Keratinocyte (primary cell): ENCODE measurements at regions not wholly inside any gene's neighbourhood (a gene's known extent, or its start where the extent isn't known, plus 50 kb on each side); places are given as distances from the start of the nearest gene placed in this dataset.

Experiments
- DNase-seq: peaks from one replicate; pipeline ENCODE4 v3.0.0-alpha.2; 2011; ENCODE audit warnings: low read depth, missing footprints, low spot score
- FAIRE-seq: peaks from 2 replicates; lab custom pipeline; 2011; peaks lifted over from hg19 to GRCh38; lab: Jason Lieb, UNC
- H2AFZ ChIP-seq: 2 replicates; pipeline ENCODE4 v1.6.0; 2012; ENCODE audit warnings: low read length, control low read depth, inconsistent platforms; ENCODE audit not compliant: control insufficient read depth
- H3K27ac ChIP-seq: 2 replicates; pipeline ENCODE4 v1.5.1; 2011; ENCODE audit warnings: low read length; ENCODE audit not compliant: control insufficient read depth, insufficient read depth
- H3K27me3 ChIP-seq: 3 replicates; pipeline ENCODE4 v1.6.0; 2011; ENCODE audit warnings: low read length; ENCODE audit not compliant: control insufficient read depth, insufficient read depth; ENCODE audit errors: extremely low read depth
- H3K36me3 ChIP-seq, 2 experiments: 2 replicates in 1 of 2; 3 replicates in 1 of 2; pipeline ENCODE4 v1.5.1; 2011; ENCODE audit warnings: low read length in 2 of 2, mild to moderate bottlenecking in 1 of 2; ENCODE audit not compliant: control insufficient read depth in 2 of 2, insufficient read depth in 2 of 2; ENCODE audit errors: extremely low read depth in 1 of 2
- H3K4me1 ChIP-seq: 3 replicates; pipeline ENCODE4 v1.5.1; 2011; ENCODE audit warnings: low read length; ENCODE audit not compliant: control insufficient read depth, insufficient read depth; ENCODE audit errors: extremely low read depth
- H3K4me2 ChIP-seq: 3 replicates; pipeline ENCODE4 v1.6.0; 2011; ENCODE audit warnings: low read depth, low read length; ENCODE audit not compliant: control insufficient read depth, insufficient read depth; ENCODE audit errors: extremely low read depth
- H3K4me3 ChIP-seq, 3 experiments: fragments of 200-600 bp in 1 of 3; sonication (generic) in 1 of 3; 2 replicates in 2 of 3; 3 replicates in 1 of 3; pipeline ENCODE4 v1.5.1; 2011 to 2016; ENCODE audit warnings: low read length in 3 of 3, mild to moderate bottlenecking in 3 of 3, control low read depth in 2 of 3, inconsistent platforms in 1 of 3, low read depth in 1 of 3, mixed read lengths in 1 of 3, mixed run types in 1 of 3, moderate library complexity in 1 of 3; ENCODE audit not compliant: control insufficient read depth in 2 of 3, insufficient read depth in 2 of 3; ENCODE audit errors: extremely low read depth in 1 of 3
- H3K79me2 ChIP-seq: 2 replicates; pipeline ENCODE4 v1.6.0; 2012; ENCODE audit warnings: low read length; ENCODE audit not compliant: control insufficient read depth, insufficient read depth
- H3K9ac ChIP-seq: 3 replicates; pipeline ENCODE4 v1.6.0; 2011; ENCODE audit warnings: low read length; ENCODE audit not compliant: control insufficient read depth, insufficient read depth; ENCODE audit errors: extremely low read depth
- H3K9me1 ChIP-seq: 3 replicates; pipeline ENCODE4 v1.6.0; 2011; ENCODE audit warnings: low read length; ENCODE audit not compliant: control insufficient read depth, insufficient read depth; ENCODE audit errors: extremely low read depth
- H3K9me3 ChIP-seq: 2 replicates; pipeline ENCODE4 v1.5.1; 2012; ENCODE audit warnings: low read depth, low read length; ENCODE audit not compliant: control insufficient read depth
- H4K20me1 ChIP-seq: 3 replicates; pipeline ENCODE4 v1.6.0; 2011; ENCODE audit warnings: low read length; ENCODE audit not compliant: control insufficient read depth, insufficient read depth; ENCODE audit errors: extremely low read depth
- CTCF ChIP-seq, 3 experiments: IDR thresholded peaks in 1 of 3; conservative IDR thresholded peaks in 1 of 3; optimal IDR thresholded peaks in 1 of 3; 2 replicates in 2 of 3; 3 replicates in 1 of 3; pipeline versions ENCODE3 to v1.5.1; 2011; ENCODE audit warnings: low read length in 3 of 3, mild to moderate bottlenecking in 3 of 3, moderate library complexity in 2 of 3, control low read depth in 1 of 3, inconsistent platforms in 1 of 3; ENCODE audit not compliant: insufficient read depth in 2 of 3; ENCODE audit errors: extremely low read depth in 1 of 3
- EZH2 ChIP-seq: IDR thresholded peaks from one replicate; pipeline ENCODE4 v1.6.1; 2012; ENCODE audit warnings: inconsistent platforms, mild to moderate bottlenecking, low read length, moderate library complexity
- dilution Hi-C: fragments of 300-500 bp; cut with MboI; formaldehyde crosslinking; loops from one replicate; pipeline ENCODE4 v1.7.0; 2020; ENCODE audit warnings: low sequenced_read_pairs; ENCODE audit not compliant: extremely low pct_ligation_motif_present

DNA sequence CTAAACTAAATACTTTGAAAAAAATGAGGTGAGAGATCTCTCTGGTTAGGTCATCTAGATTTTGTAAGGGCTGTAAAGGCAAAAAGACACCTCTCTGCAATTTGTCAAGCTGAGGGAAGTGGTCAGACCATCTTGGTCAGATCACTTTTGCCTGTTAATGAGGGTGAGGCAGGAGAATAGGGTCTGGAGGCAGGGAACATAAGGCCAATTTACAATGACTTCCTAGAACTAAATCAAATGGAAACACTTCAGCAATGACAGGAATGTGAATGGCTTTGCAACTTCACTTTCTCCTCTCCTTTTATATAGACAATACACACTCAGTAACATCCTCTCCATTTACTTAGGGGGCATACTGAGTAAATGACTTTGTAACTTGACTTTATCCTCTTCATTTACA lies 1653.4 kb downstream of the SLITRK5 start:
- dilution Hi-C loops = no loop called here
- Histone ChIP-seq H3K36me3 (no peaks in the 10 kb centered on the region), H3K27me3 (no peaks in the 10 kb centered on the region), H3K9ac (no peak overlapping the region), H3K9me3 (no peaks in the 10 kb centered on the region), H3K4me2 (no peak overlapping the region), H3K4me1 (no peaks in the 10 kb centered on the region), H3K27ac (no peak overlapping the region), H3K79me2 (no peaks in the 10 kb centered on the region), H2AFZ (no peak overlapping the region), H3K9me1 (no peaks in the 10 kb centered on the region), H4K20me1 (no peaks in the 10 kb centered on the region), H3K4me3 (no peak overlapping the region)
- DNase-seq (no peak), FAIRE-seq (no peak)
- no peak for TF ChIP-seq EZH2
- TF ChIP-seq CTCF (optimal IDR thresholded peaks at IDR 0.05 in 1 of 3, IDR thresholded peaks at IDR 0.05 in 1 of 3, conservative IDR thresholded peaks at IDR 0.05 in 1 of 3; ENCODE audit: extremely low read depth in 1 of 3, insufficient read depth in 2 of 3, low read length in 3 of 3) = no peak

- Histone ChIP-seq H3K4me1 (no peaks in the 10 kb centered on the region), H2AFZ (no peak overlapping the region)
These were observed 1672.0 kb downstream of the SLITRK5 start for GRCh38 chr13:89343165-89343564.

More at GRCh38 chr13:89343165-89343564, 1672.0 kb downstream of the SLITRK5 start:
- no peaks in the 10 kb centered on the region for H4K20me1 ChIP-seq
- dilution Hi-C loops = no loop called here
- no peaks in the 10 kb centered on the region for H3K9me1 ChIP-seq
- no peaks in the 10 kb centered on the region for H3K36me3 ChIP-seq
- no peak overlapping the region for H3K4me3 ChIP-seq
- no peaks in the 10 kb centered on the region for H3K9me3 ChIP-seq
- DNase-seq = no peak
- H3K4me2 ChIP-seq = no peak overlapping the region
- no peak overlapping the region for H3K27ac ChIP-seq
- TF ChIP-seq EZH2 (no peak), CTCF (optimal IDR thresholded peaks at IDR 0.05 in 1 of 3, IDR thresholded peaks at IDR 0.05 in 1 of 3, conservative IDR thresholded peaks at IDR 0.05 in 1 of 3; ENCODE audit: extremely low read depth in 1 of 3, insufficient read depth in 2 of 3, low read length in 3 of 3) (no peak)
- H3K27me3 ChIP-seq = no peaks in the 10 kb centered on the region
- no peaks in the 10 kb centered on the region for H3K79me2 ChIP-seq
- FAIRE-seq = no peak
- H3K9ac ChIP-seq = no peak overlapping the region
